ENCODE measurements at regions not wholly inside any gene's neighbourhood (a gene's known extent, or its start where the extent isn't known, plus 50 kb on each side); places are given as distances from the start of the nearest gene placed in this dataset.

- Histone ChIP-seq H3K27ac (no peak overlapping the region), H3K4me1 (no peaks in the 10 kb centered on the region), H3K27me3 (no peaks in the 10 kb centered on the region), H3K9me3 (no peaks in the 10 kb centered on the region), H3K4me3 (replicated peaks in 1 of 3) (no peak overlapping the region), H3K36me3 (no peaks in the 10 kb centered on the region)
- intact Hi-C loops (cut with DNase I), result no loop called here
- 85 to 89% methylated on average over 3 of the region's 3 CpGs for WGBS, 2 donors
- TF ChIP-seq POLR2A (IDR thresholded peaks at IDR 0.05) (no peak), CTCF (IDR thresholded peaks at IDR 0.05) (no peak)
- DNase-seq, result no peak
These were observed 412.5 kb downstream of the PTPRU start for GRCh38 chr1:29648798-29649188.

DNA sequence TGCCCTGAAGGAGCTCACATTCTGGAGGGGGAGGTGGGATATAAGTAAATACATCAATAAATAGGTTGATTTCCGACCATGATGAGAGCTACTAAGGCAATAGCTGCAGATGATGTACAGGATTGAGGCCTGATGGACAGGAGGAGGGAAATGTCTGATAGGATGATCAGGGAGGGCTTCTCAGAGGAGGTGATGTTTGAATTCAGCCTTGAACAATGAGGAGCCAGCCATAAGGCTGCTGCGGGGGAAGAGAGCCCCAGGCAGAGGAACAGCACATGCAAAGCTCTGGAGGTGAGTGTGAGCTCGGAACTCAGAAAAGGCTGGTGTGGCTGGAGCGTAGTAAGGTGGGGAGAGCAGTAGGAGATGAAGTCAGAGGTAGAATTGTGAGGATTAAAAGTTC lies 411.7 kb downstream of the PTPRU start:
- intact Hi-C loops (cut with DNase I), result no loop called here
- DNase-seq, result no peak
- WGBS, 2 donors, result 73 to 75% methylated on average over 4 of the region's 4 CpGs

DNA sequence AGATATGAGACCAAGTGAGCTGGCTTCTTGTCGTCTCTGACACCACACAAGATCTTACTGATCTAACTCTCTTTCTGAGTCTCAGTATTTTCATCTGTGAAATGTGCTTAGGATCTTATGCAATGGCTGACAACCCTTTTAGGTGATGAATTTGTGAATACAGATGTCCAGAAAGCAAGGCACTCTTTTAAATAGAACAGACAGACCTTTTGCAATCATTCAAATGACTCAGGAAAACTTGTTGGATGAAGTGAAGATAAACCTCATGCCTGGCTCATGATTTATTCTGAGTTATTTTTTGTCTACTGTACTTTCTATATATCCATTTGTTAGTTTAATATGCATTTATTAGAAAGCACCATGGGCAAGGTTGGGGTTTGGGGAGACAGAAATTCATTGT lies 411.3 kb downstream of the PTPRU start:
- no peak overlapping the region for H3K4me3 ChIP-seq (replicated peaks in 1 of 3)
- DNase-seq, result no peak
- H3K27me3 ChIP-seq, result no peaks in the 10 kb centered on the region
- intact Hi-C loops (cut with DNase I), result no loop called here
- TF ChIP-seq POLR2A (IDR thresholded peaks at IDR 0.05) (no peak), CTCF (IDR thresholded peaks at IDR 0.05) (no peak)
- 76 to 81% methylated on average over 1 of the region's 1 CpG for WGBS, 2 donors
- no peaks in the 10 kb centered on the region for H3K4me1 ChIP-seq
- no peaks in the 10 kb centered on the region for H3K9me3 ChIP-seq
- no peak overlapping the region for H3K27ac ChIP-seq
- no peaks in the 10 kb centered on the region for H3K36me3 ChIP-seq

More for the DNA sequence above, 411.7 kb downstream of the PTPRU start:
- no peaks in the 10 kb centered on the region for H3K27me3 ChIP-seq
- TF ChIP-seq POLR2A (IDR thresholded peaks at IDR 0.05) (no peak), CTCF (IDR thresholded peaks at IDR 0.05) (no peak)
- no peaks in the 10 kb centered on the region for H3K36me3 ChIP-seq
- no peaks in the 10 kb centered on the region for H3K9me3 ChIP-seq
- H3K4me1 ChIP-seq, result no peaks in the 10 kb centered on the region
- H3K4me3 ChIP-seq (replicated peaks in 1 of 3), result no peak overlapping the region
- H3K27ac ChIP-seq, result no peak overlapping the region

GRCh38 chr1:29646161-29646775 lies 409.9 kb downstream of the PTPRU start:
- no peak overlapping the region for H3K4me3 ChIP-seq (replicated peaks in 1 of 3)
- no peaks in the 10 kb centered on the region for H3K9me3 ChIP-seq
- no peaks in the 10 kb centered on the region for H3K27me3 ChIP-seq
- TF ChIP-seq CTCF (IDR thresholded peaks at IDR 0.05) (no peak), POLR2A (IDR thresholded peaks at IDR 0.05) (no peak)
- no peaks in the 10 kb centered on the region for H3K4me1 ChIP-seq
- intact Hi-C loops (cut with DNase I), result no loop called here
- no peak for DNase-seq
- 65 to 72% methylated on average over 6 of the region's 7 CpGs for WGBS, 2 donors
- no peaks in the 10 kb centered on the region for H3K36me3 ChIP-seq
- no peak overlapping the region for H3K27ac ChIP-seq

DNA sequence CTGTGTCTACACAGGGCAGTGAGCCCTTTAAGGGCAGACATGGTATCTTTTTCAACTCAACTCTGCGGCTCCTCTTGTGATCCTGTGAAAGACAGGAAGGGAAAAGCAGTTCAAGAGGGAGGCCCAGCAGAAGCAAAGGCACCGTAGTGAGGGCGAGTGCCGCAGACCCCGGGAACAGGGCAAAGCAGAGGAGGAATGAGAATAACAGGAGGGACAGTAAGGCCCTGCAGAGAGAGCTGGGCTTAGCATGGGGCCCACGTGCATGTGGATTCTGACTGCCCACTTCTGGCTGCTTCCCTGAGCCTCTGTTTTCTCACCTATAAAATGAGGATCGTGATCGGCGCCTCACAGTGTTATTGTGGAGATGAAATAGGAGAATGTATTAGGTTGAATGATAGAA lies 409.3 kb downstream of the PTPRU start:
- Histone ChIP-seq H3K27me3 (no peaks in the 10 kb centered on the region), H3K4me1 (no peaks in the 10 kb centered on the region), H3K9me3 (no peaks in the 10 kb centered on the region), H3K4me3 (replicated peaks in 1 of 3) (no peak overlapping the region), H3K27ac (no peak overlapping the region), H3K36me3 (no peaks in the 10 kb centered on the region)
- WGBS, 2 donors, result 58 to 59% methylated on average over 9 of the region's 9 CpGs
- TF ChIP-seq CTCF (IDR thresholded peaks at IDR 0.05) (no peak), POLR2A (IDR thresholded peaks at IDR 0.05) (no peak)
- DNase-seq, result no peak
- intact Hi-C loops (cut with DNase I), result no loop called here

Measured in thyroid gland (tissue), 4 donors.